GM12878 (cell line): ENCODE measurements at regions not wholly inside any gene's neighbourhood (a gene's known extent, or its start where the extent isn't known, plus 50 kb on each side); places are given as distances from the start of the nearest gene placed in this dataset.

Experiments used
- ATAC-seq: fragments of 200-7000 bp; cut with Tn5 transposase; 3 replicates; pipeline ENCODE4 v1.9.1; 2020; ENCODE audit warnings: mild to moderate bottlenecking, moderate library complexity
- BruUV-seq: library from RNA; stranded (reverse); fragments of 400-500 nt; replicated peaks from 2 replicates; lab custom pipeline; 2021; lab: Mats Ljungman, UMichigan
- CTCF ChIA-PET: fragments of 300-600 bp; sonication (Branson Sonifier 250); formaldehyde crosslinking; extraction: SDS; loops from one replicate; lab custom pipeline; 2021; ENCODE audit warnings: inconsistent platforms; lab: Yijun Ruan, JAX
- POLR2A ChIA-PET: fragments of 350-600 bp; formaldehyde crosslinking; extraction: SDS; loops from one replicate; lab custom pipeline; 2021; ENCODE audit warnings: inconsistent platforms; lab: Charles Lee
- RAD21 ChIA-PET: fragments of 300-600 bp; sonication (Branson Sonifier 250); formaldehyde crosslinking; loops from one replicate; lab custom pipeline; 2023; ENCODE audit warnings: antibody characterized with exemption; ENCODE audit not compliant: unreplicated experiment; lab: Charles Lee
- SMC1A ChIA-PET: fragments of 300-600 bp; sonication (Branson Sonifier 250); formaldehyde crosslinking; loops from one replicate; lab custom pipeline; 2023; ENCODE audit not compliant: unreplicated experiment, uncharacterized antibody; lab: Charles Lee
- DNase-seq: peaks from one replicate; pipeline ENCODE4 v3.0.0-alpha.2; 2011; ENCODE audit warnings: low read depth, low spot score
- FAIRE-seq: peaks from 3 replicates; lab custom pipeline; 2011; peaks lifted over from hg19 to GRCh38; lab: Jason Lieb, UNC
- H2AFZ ChIP-seq: 2 replicates; pipeline ENCODE4 v1.6.0; 2011; ENCODE audit warnings: low read depth, low read length, control low read depth; ENCODE audit not compliant: control insufficient read depth
- H3K27ac ChIP-seq: 2 replicates; pipeline ENCODE4 v1.5.1; 2011; ENCODE audit warnings: control low read depth; ENCODE audit not compliant: control insufficient read depth, insufficient read depth
- H3K27me3 ChIP-seq, 2 experiments: replicated peaks in 1 of 2; 2 replicates each; pipeline versions ENCODE4 v1.6.0 to v1.6.1; 2011; ENCODE audit warnings: low read length in 1 of 2; ENCODE audit not compliant: control insufficient read depth in 2 of 2, insufficient read depth in 2 of 2
- H3K36me3 ChIP-seq, 2 experiments: 2 replicates each; pipeline ENCODE4 v1.5.1; 2011; ENCODE audit warnings: low read length in 1 of 2; ENCODE audit not compliant: control insufficient read depth in 2 of 2, insufficient read depth in 2 of 2
- H3K4me1 ChIP-seq: 2 replicates; pipeline ENCODE4 v1.6.1; 2011; ENCODE audit warnings: mild to moderate bottlenecking, low read length, moderate library complexity, mixed read lengths; ENCODE audit not compliant: control insufficient read depth, insufficient read depth
- H3K4me2 ChIP-seq: 2 replicates; pipeline ENCODE4 v1.6.0; 2011; ENCODE audit warnings: control low read depth; ENCODE audit not compliant: control insufficient read depth, insufficient read depth
- H3K4me3 ChIP-seq: fragments of 200-600 bp; sonication (generic); 2 replicates; pipeline ENCODE4 v1.5.1; 2016
- H3K79me2 ChIP-seq: 2 replicates; pipeline ENCODE4 v1.6.0; 2011; ENCODE audit warnings: low read length; ENCODE audit not compliant: control insufficient read depth, insufficient read depth
- H3K9ac ChIP-seq: 2 replicates; pipeline ENCODE4 v1.8.0; 2011; ENCODE audit warnings: low read length, control low read depth, mixed read lengths; ENCODE audit not compliant: control insufficient read depth, insufficient read depth
- H3K9me3 ChIP-seq: replicated peaks from 3 replicates; pipeline ENCODE4 v1.5.1; 2011; ENCODE audit warnings: mild to moderate bottlenecking, low read length; ENCODE audit not compliant: control insufficient read depth, insufficient read depth
- H4K20me1 ChIP-seq: 2 replicates; pipeline ENCODE4 v1.6.0; 2011; ENCODE audit not compliant: control insufficient read depth, insufficient read depth
- CBFB ChIP-seq: IDR thresholded peaks from 2 replicates; pipeline ENCODE4 v1.6.1; 2016; ENCODE audit warnings: antibody characterized with exemption, low read depth
- FOS ChIP-seq: IDR thresholded peaks from 3 replicates; pipeline ENCODE4 v1.6.1; 2011; ENCODE audit warnings: borderline replicate concordance; ENCODE audit not compliant: insufficient read length; ENCODE audit errors: extremely low read depth
- HDAC2 ChIP-seq: fragments of 200-600 bp; sonication (generic); IDR thresholded peaks from 2 replicates; pipeline ENCODE4 v1.6.1; 2017
- SIN3A ChIP-seq: IDR thresholded peaks from 2 replicates; pipeline ENCODE4 v1.6.1; 2012; ENCODE audit warnings: low read depth, low read length, improper control_type of control experiment
- SMARCA5 ChIP-seq: fragments of 450-650 bp; IDR thresholded peaks from 2 replicates; pipeline ENCODE4 v1.6.1; 2017; ENCODE audit warnings: mild to moderate bottlenecking
- SUZ12 ChIP-seq: fragments of 200-600 bp; sonication (generic); IDR thresholded peaks from one replicate; pipeline ENCODE4 v1.6.1; 2018; ENCODE audit warnings: antibody characterized with exemption, mild to moderate bottlenecking; ENCODE audit not compliant: unreplicated experiment
- YY1 ChIP-seq: IDR thresholded peaks from 2 replicates; pipeline ENCODE4 v1.6.1; 2011; ENCODE audit warnings: low read depth, mild to moderate bottlenecking, low read length
- WGBS: methylation state at CpG from one replicate; pipeline ENCODE4 v1.1.6; 2016; ENCODE audit warnings: low lambda C conversion rate; ENCODE audit not compliant: insufficient replicate concordance, insufficient coverage; ENCODE audit errors: missing lambda C conversion rate; 5-methylcytosine and 5-hydroxymethylcytosine counted together
- in situ Hi-C: fragments of 300-500 bp; cut with MboI; formaldehyde crosslinking; loops from 9 replicates; pipeline ENCODE4 v1.14.3; 2018; ENCODE audit warnings: mixed read lengths
- intact Hi-C: fragments of 100-400 bp; cut with micrococcal nuclease; formaldehyde crosslinking; loops from one replicate; pipeline ENCODE4 v1.14.2; 2022; ENCODE audit not compliant: unreplicated experiment
- TF ChIP-seq, protein P1 (sequence below), 3 experiments: IDR thresholded peaks in 2 of 3; conservative IDR thresholded peaks in 1 of 3; 2 replicates each; pipeline ENCODE4 v1.5.1; 2011; ENCODE audit warnings: low read depth in 3 of 3, low read length in 3 of 3, mild to moderate bottlenecking in 3 of 3, control low read depth in 2 of 3, moderate library complexity in 2 of 3, inconsistent platforms in 1 of 3, mixed read lengths in 1 of 3; ENCODE audit not compliant: control insufficient read depth in 2 of 3, insufficient read depth in 1 of 3; ENCODE audit errors: extremely low read depth in 1 of 3
- TF ChIP-seq, protein P2 (sequence below): fragments of 150-350 bp; IDR thresholded peaks from 2 replicates; pipeline ENCODE4 v1.6.1; 2014; ENCODE audit warnings: mild to moderate bottlenecking, low read depth, low read length
- TF ChIP-seq, protein P3 (sequence below): fragments of 450-650 bp; IDR thresholded peaks from 2 replicates; pipeline ENCODE4 v1.6.1; 2014; ENCODE audit warnings: mild to moderate bottlenecking
- TF ChIP-seq, protein P4 (sequence below): fragments of 150-350 bp; IDR thresholded peaks from 2 replicates; pipeline ENCODE4 v1.6.1; 2016; ENCODE audit warnings: low read depth, low read length
- TF ChIP-seq, protein P5 (sequence below): IDR thresholded peaks from 2 replicates; pipeline ENCODE4 v1.6.1; 2012; ENCODE audit warnings: low read depth, low read length, improper control_type of control experiment
- TF ChIP-seq, protein P6 (sequence below): IDR thresholded peaks from 2 replicates; pipeline ENCODE4 v1.6.1; 2011; ENCODE audit warnings: low read depth, low read length, improper control_type of control experiment, borderline replicate concordance

DNA sequence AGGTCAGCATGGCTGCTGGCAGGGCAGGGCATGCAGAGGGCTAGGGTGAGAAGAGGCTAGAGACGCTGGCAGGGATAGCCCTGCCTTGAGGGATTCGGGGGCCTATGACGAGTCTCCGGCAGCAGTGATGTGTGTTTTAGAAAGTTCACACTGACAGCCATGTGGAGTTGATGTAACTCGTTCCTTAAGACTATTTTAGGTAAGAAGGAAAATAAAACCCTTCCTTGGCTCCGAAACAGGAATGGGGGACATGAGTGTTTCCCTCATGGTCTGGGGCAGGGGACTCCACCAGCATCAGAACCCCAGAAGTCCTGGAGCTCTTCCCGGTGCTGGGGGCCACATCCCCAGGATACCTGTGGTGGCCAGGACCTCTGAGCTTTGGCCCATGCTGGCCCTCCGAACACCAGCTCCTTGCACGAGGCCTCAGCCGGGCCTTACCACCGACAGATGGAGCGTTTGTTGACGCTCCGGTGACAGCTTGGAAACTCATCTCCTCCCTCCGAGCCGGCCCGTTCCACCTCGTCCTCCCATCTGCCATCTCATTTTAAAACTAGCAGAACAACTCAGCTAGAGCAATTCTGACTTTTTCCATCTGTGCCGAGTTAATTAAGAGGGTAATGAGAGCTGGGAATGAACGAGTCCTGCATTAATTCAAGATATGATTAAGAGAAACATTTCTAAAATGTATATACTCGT is 337.7 kb downstream of the CDK5RAP2 start:
- WGBS = 22% methylated on average over 19 of the region's 21 CpGs
- H3K9me3 ChIP-seq = no peaks in the 10 kb centered on the region
- no peaks in the 10 kb centered on the region for H3K36me3 ChIP-seq
- no peaks in the 10 kb centered on the region for H3K79me2 ChIP-seq
- no peak overlapping the region for H3K4me3 ChIP-seq
- H3K27ac ChIP-seq = no peak overlapping the region
- H4K20me1 ChIP-seq = no peaks in the 10 kb centered on the region
- intact Hi-C loops = no loop called here
- FAIRE-seq (no peak), DNase-seq (no peak), ATAC-seq (no peak)
- H2AFZ ChIP-seq = no peak overlapping the region
- RAD21 ChIA-PET = no interaction called here
- no peak overlapping the region for H3K9ac ChIP-seq
- no peaks in the 10 kb centered on the region for H3K27me3 ChIP-seq
- no peak overlapping the region for H3K4me2 ChIP-seq
- no peaks in the 10 kb centered on the region for H3K4me1 ChIP-seq
- in situ Hi-C loops = no loop called here
- BruUV-seq = no TSS peak
- SMC1A ChIA-PET = interaction anchor here (1.0 to 1.2 kb wide), 2 partner anchors 8 to 20 kb away, joined by 3 to 4 read pairs; no protein-coding TSS in a partner anchor
- CTCF ChIA-PET = no interaction called here
- POLR2A ChIA-PET = no interaction called here
- TF ChIP-seq SMARCA5 = no peak
- TF ChIP-seq FOS = no peak
- TF ChIP-seq YY1 = no peak
- TF ChIP-seq CBFB = no peak
- TF ChIP-seq SUZ12 = no peak
- TF ChIP-seq, protein P1, sequence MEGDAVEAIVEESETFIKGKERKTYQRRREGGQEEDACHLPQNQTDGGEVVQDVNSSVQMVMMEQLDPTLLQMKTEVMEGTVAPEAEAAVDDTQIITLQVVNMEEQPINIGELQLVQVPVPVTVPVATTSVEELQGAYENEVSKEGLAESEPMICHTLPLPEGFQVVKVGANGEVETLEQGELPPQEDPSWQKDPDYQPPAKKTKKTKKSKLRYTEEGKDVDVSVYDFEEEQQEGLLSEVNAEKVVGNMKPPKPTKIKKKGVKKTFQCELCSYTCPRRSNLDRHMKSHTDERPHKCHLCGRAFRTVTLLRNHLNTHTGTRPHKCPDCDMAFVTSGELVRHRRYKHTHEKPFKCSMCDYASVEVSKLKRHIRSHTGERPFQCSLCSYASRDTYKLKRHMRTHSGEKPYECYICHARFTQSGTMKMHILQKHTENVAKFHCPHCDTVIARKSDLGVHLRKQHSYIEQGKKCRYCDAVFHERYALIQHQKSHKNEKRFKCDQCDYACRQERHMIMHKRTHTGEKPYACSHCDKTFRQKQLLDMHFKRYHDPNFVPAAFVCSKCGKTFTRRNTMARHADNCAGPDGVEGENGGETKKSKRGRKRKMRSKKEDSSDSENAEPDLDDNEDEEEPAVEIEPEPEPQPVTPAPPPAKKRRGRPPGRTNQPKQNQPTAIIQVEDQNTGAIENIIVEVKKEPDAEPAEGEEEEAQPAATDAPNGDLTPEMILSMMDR (IDR thresholded peaks at IDR 0.05 in 2 of 3, conservative IDR thresholded peaks at IDR 0.05 in 1 of 3; ENCODE audit: control insufficient read depth in 2 of 3, extremely low read depth in 1 of 3, insufficient read depth in 1 of 3, low read depth in 3 of 3, low read length in 3 of 3) = no peak
- TF ChIP-seq, protein P2, sequence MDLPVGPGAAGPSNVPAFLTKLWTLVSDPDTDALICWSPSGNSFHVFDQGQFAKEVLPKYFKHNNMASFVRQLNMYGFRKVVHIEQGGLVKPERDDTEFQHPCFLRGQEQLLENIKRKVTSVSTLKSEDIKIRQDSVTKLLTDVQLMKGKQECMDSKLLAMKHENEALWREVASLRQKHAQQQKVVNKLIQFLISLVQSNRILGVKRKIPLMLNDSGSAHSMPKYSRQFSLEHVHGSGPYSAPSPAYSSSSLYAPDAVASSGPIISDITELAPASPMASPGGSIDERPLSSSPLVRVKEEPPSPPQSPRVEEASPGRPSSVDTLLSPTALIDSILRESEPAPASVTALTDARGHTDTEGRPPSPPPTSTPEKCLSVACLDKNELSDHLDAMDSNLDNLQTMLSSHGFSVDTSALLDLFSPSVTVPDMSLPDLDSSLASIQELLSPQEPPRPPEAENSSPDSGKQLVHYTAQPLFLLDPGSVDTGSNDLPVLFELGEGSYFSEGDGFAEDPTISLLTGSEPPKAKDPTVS = no peak
- no peak for TF ChIP-seq SIN3A
- TF ChIP-seq HDAC2 = no peak
- TF ChIP-seq, protein P3, sequence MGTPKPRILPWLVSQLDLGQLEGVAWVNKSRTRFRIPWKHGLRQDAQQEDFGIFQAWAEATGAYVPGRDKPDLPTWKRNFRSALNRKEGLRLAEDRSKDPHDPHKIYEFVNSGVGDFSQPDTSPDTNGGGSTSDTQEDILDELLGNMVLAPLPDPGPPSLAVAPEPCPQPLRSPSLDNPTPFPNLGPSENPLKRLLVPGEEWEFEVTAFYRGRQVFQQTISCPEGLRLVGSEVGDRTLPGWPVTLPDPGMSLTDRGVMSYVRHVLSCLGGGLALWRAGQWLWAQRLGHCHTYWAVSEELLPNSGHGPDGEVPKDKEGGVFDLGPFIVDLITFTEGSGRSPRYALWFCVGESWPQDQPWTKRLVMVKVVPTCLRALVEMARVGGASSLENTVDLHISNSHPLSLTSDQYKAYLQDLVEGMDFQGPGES = no peak
- TF ChIP-seq, protein P4, sequence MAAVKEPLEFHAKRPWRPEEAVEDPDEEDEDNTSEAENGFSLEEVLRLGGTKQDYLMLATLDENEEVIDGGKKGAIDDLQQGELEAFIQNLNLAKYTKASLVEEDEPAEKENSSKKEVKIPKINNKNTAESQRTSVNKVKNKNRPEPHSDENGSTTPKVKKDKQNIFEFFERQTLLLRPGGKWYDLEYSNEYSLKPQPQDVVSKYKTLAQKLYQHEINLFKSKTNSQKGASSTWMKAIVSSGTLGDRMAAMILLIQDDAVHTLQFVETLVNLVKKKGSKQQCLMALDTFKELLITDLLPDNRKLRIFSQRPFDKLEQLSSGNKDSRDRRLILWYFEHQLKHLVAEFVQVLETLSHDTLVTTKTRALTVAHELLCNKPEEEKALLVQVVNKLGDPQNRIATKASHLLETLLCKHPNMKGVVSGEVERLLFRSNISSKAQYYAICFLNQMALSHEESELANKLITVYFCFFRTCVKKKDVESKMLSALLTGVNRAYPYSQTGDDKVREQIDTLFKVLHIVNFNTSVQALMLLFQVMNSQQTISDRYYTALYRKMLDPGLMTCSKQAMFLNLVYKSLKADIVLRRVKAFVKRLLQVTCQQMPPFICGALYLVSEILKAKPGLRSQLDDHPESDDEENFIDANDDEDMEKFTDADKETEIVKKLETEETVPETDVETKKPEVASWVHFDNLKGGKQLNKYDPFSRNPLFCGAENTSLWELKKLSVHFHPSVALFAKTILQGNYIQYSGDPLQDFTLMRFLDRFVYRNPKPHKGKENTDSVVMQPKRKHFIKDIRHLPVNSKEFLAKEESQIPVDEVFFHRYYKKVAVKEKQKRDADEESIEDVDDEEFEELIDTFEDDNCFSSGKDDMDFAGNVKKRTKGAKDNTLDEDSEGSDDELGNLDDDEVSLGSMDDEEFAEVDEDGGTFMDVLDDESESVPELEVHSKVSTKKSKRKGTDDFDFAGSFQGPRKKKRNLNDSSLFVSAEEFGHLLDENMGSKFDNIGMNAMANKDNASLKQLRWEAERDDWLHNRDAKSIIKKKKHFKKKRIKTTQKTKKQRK = no peak
- TF ChIP-seq, protein P5, sequence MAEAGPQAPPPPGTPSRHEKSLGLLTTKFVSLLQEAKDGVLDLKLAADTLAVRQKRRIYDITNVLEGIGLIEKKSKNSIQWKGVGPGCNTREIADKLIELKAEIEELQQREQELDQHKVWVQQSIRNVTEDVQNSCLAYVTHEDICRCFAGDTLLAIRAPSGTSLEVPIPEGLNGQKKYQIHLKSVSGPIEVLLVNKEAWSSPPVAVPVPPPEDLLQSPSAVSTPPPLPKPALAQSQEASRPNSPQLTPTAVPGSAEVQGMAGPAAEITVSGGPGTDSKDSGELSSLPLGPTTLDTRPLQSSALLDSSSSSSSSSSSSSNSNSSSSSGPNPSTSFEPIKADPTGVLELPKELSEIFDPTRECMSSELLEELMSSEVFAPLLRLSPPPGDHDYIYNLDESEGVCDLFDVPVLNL = no peak
- TF ChIP-seq, protein P6, sequence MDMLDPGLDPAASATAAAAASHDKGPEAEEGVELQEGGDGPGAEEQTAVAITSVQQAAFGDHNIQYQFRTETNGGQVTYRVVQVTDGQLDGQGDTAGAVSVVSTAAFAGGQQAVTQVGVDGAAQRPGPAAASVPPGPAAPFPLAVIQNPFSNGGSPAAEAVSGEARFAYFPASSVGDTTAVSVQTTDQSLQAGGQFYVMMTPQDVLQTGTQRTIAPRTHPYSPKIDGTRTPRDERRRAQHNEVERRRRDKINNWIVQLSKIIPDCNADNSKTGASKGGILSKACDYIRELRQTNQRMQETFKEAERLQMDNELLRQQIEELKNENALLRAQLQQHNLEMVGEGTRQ = no peak
